ENCODE measurements at regions not wholly inside any gene's neighbourhood (a gene's known extent, or its start where the extent isn't known, plus 50 kb on each side); places are given as distances from the start of the nearest gene placed in this dataset.

DNA sequence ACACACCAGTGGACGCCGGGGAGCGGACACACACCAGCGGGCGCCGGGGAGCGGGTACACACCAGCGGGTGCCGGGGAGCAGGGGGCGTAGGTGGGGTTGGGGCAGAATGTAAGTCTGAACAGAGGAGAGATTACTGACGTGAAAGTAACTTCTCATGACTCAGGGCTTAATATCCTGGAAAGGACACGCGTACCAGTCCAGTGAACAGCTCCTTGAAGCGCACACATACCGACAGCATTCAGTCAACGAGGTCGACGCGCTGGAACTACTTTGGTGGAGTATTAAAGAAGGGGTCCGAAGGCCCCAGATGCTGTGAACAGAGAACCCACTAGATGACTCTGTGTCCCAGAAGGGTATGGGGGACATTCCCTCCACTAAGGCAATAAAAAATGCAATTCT is 129.6 kb downstream of the ENGASE start:
- TF ChIP-seq, protein P1, sequence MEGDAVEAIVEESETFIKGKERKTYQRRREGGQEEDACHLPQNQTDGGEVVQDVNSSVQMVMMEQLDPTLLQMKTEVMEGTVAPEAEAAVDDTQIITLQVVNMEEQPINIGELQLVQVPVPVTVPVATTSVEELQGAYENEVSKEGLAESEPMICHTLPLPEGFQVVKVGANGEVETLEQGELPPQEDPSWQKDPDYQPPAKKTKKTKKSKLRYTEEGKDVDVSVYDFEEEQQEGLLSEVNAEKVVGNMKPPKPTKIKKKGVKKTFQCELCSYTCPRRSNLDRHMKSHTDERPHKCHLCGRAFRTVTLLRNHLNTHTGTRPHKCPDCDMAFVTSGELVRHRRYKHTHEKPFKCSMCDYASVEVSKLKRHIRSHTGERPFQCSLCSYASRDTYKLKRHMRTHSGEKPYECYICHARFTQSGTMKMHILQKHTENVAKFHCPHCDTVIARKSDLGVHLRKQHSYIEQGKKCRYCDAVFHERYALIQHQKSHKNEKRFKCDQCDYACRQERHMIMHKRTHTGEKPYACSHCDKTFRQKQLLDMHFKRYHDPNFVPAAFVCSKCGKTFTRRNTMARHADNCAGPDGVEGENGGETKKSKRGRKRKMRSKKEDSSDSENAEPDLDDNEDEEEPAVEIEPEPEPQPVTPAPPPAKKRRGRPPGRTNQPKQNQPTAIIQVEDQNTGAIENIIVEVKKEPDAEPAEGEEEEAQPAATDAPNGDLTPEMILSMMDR (conservative IDR thresholded peaks at IDR 0.05; ENCODE audit: low read length) = no peak
- TF ChIP-seq EZH2phosphoT487 (IDR thresholded peaks at IDR 0.05; ENCODE audit: borderline replicate concordance) = no peak
